NCI-H146 treated with DMSO at 0.1 percent for 48 hours (cell line): ENCODE measurements at regions not wholly inside any gene's neighbourhood (a gene's known extent, or its start where the extent isn't known, plus 50 kb on each side); places are given as distances from the start of the nearest gene placed in this dataset.

Experiments
- DNase-seq: peaks from one replicate; lab custom pipeline; 2025; ENCODE audit not compliant: unreplicated experiment; lab: John Stamatoyannopoulos, UW

DNA sequence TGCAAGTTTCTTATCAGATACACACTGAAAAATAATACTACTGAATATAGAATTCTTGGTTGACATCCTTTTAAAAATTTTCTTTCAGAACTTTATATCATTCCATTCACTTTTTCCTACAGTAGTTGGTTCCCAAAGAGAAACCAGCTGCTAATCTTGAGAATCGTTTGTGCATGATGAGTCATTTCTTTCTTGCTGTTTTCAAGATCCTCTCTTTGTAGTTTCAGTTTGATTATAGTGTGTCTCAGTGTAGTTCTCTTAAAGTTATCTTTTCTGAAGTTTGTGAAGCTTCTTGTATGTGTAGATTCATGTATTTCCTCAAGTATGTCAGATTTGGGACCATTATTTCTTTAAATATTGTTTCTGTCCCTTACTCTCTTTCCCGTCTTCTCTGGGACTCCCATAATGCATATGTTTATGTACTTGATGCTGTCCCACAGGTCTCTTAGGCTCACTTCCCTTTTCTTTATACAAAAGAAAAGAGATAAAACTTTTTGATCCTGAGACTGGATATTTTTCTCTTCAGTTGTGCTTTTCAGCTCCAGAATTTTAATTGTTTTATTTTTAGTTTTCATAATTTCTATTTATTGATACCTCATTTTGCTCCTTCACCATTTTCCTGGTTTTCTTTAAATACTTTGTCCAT is 801.0 kb downstream of the TDRD15 start:
- no peak for DNase-seq

DNA sequence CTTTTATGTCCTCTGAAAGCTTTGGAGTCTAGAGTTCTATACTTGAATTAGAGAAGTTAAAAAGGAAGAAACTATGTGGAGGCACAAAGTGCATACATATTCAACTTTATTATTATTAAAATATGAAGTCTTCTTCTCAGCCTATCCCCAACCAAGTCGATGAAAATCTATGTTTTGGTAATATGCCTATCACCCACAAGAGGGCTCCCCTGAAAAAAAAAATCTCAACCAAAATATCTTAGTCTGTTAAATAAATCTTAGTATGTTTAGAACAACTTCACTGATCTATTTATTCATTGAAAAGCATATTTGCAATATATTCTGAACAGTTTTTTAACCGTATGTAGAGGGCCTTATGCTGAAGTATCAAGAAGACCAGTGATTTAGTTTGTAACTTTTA is 804.5 kb downstream of the TDRD15 start:
- no peak for DNase-seq

DNA sequence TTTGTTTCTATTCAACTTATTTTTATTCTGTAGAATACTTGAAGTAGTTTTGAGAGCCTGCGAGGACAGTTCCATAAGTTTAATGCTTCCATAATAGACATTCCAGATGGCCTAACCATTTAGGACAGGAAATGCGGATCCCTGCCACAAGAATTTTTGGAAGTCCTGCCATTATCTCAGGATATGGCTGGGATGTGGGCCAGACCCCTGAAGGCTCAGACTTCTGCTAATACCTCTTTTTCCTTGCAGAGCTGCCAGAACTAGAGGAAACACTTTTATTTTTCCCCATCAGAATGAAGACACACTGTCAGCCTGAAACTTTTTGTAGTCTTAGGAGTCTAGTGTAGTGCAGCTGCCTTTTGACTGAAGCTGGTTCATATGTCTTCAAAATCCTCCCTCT is 806.5 kb downstream of the TDRD15 start:
- DNase-seq, result no peak

DNA sequence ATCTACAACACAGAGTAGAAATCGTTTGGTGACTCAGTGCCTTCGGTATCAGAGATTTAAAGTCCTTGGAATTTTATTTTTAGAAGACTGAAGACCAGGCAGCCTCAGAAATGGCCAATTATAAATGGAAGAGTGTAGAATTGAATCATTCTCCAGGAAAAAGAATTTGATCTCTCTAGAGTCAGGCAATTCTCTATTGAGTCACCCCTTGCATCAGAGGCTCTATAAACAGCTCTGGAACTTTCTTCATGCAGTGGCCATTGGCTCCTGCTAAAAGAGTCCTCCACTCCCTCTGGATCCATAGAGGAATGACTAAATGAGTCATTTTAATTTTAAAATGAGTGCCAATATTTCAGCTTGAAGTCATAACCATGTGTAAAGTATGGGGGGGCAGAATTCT is 816.2 kb downstream of the TDRD15 start:
- DNase-seq, result no peak

DNA sequence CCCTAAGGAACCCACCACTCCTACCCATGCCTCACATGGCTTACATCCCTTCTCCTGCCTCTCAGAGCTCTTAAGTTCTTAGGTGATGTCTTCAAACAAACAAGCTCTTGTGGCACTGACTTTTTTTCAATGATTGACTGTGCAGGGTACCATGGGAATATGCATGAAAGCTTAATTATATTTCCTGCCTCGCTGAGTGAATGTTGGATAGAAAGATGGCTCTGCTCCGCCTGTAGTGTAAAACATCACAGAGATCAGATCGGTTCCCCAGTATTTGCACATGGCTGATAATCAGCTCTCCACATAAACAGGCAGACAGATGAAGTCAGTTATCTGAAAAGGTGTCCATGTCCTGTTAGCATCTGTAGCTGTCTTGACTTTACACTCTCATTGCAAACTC is 820.8 kb downstream of the TDRD15 start:
- DNase-seq, result no peak

DNA sequence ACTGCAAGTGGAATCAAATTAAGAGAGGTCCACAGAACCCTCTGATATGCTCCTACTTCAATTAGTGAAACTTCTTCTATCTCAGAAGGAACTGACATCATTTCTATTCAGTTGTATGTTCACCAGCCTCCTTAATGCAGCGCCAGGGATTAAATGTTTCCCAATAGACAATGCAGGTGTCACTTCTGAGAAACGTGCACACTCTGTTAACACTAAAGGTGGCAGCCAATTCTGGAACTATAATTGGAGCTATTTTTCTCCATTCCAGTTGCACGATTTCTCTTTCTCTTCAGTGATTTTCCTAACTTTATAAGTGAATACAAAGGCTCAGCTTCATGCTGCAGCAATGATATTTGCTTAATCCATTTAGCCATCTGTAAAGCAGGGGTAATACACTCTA is 821.9 kb downstream of the TDRD15 start:
- DNase-seq, result no peak

DNA sequence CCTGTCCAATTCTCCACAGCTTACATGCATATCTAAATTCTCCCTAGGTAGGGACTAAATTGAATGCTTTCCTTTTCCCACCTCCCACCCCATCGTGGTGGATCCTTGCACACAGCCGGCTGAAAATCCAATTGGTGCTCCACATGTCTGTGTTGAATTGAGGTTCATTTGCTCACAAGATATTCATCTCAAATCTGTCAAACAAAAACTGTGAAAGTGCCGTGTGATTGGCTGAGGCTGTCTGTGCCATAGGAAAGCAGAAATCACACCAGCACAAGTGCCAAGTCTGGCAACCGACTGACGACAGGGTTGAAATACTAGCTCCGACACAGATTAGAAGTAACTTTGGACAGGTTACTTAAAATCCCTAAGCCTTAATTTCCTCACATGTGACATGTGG is 823.3 kb downstream of the TDRD15 start:
- no peak for DNase-seq

DNA sequence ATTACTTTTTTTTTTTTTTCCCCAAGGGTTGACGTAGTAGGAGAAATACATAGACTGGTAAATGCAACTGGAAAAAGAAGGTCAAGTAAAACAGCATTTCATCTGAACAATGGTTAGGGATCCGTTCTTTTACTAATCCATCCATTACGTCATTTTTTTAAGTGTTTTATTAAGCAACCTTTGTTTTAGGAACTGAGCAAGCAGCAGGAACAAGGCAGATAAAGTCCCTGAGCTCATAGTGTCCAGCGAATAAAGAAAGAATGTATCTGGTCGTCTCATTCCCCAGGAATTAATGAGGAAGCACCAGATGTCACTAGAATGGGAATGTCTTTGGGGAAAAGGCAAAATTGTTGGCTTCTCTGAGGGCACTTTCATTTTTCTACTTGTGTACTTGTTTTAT is 842.4 kb downstream of the TDRD15 start:
- DNase-seq, result no peak

DNA sequence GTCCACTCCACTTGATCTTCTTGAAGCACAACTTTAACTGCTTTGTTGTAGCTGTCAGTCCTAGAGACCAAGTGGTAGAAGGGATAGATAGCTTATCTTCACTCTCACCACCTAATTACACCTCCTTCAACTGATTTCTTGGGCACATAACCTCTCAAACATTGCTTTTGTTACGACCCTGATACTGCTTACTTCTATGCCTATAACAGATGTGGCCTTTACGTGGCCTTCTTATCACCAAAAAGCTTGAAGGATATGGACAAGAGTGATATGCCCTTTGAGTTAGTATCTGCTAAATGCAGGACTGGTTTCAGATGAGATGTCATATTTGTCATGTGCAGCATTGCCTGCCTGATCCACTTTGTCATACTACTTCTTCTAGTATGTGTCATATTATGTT is 847.2 kb downstream of the TDRD15 start:
- no peak for DNase-seq

DNA sequence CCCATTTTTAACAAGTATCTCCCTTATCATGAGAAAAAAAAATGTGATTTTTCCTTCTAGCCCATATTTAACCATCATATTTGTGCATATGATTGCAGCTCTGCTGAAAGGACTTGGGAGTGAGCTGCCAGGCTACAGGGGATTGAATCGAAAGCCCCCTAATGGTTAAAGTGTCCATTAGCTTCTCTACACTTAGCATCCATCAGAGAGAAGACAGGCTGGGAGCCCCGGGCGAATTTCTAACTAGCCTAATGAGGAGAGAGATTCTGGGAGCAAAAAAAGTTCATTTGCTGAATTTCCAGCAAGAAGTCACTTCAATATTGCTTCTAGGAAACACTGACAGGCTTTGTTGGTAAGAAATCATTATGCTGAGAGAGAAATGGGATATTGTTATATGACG is 848.8 kb downstream of the TDRD15 start:
- DNase-seq, result no peak

DNA sequence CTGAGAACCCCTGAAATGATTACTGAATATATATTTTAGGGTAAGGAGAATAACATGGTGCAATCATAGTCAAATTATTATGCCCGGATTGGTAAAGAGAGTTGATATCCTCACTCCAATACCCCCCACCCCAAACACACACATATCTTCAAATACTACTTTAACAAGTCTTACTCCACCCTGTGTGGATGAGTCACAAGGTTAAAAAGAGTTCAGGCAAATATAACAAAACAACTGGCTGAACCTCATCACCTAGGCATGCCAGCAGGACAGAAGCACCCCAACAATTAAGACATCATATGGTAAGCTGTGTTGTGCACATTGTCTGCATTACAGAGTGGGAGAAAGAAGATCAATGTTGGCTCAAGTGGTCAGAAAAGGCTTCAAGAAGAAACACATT is 857.4 kb downstream of the TDRD15 start:
- DNase-seq, result no peak

DNA sequence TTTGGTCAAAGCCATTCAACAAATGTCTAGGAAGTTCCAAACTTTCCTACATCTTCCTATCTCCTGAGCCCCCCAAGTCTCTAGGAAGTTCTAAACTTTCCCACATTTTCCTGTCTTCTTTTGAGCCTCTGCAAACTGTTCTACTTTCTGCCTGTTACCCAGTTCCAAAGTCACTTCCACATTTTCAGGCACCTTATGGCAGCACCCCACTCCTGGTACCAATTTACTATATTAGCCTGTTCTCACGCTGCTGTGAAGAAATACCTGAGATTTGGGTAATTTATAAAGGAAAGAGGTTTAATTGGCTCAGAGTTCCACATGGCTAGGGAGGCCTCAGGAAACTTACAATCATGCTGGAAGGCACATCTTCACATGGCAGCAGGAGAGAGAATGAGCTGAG is 869.2 kb downstream of the TDRD15 start:
- DNase-seq, result no peak

DNA sequence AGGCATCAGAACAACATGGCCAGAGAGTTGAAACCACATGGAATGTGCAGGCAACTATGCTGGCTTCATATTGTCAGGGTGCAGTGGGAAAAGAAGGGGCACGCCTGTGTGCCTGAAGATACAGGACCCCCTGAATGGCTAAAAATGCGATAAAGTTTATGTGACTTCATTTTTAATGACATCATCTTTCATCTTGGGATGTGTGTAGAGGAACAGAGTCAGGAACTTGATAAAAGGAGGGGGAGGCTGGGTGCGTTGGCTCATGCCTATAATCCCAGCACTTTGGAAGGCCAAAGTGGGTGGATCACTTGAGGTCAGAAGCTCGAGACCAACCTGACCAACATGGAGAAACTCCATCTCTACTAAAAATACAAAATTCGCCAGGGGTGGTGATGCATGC is 872.6 kb downstream of the TDRD15 start:
- no peak for DNase-seq

DNA sequence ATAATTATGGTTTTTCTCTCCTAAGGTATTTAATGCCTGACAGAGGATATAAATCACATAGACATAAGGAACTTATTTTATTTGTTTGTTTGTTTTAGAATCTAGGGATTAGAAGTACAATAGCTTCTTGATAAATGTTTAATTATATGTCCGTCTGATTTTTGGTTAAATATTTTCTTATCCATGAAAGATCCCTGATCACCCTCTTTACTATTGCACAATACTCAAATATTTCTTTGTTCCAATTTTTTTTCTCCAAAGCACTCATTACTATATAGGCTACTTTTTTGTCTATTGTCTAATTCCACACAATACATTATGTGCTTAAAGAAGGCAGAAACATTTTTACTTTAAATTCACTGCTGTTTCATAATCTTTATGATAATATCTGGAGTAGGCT is 875.8 kb downstream of the TDRD15 start:
- DNase-seq, result no peak

DNA sequence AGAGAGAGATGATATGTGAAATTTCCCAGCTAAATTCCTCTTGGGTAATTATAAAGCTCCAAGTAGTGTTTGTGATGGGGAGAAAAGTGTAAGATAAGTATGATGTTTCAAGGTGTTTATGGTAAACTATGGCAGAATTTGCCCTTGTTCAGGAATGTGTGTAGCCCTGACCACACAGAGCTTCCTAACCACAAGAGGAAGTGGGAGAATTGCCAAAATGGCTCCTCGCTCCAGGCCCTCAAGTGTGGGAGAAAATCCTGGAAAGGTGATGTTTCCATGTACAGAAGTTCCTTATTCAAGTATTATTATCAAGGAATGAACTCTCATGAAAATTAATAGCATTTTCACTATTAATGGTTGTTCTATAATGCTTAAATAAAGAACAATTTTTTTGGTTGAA is 878.3 kb downstream of the TDRD15 start:
- DNase-seq, result no peak

DNA sequence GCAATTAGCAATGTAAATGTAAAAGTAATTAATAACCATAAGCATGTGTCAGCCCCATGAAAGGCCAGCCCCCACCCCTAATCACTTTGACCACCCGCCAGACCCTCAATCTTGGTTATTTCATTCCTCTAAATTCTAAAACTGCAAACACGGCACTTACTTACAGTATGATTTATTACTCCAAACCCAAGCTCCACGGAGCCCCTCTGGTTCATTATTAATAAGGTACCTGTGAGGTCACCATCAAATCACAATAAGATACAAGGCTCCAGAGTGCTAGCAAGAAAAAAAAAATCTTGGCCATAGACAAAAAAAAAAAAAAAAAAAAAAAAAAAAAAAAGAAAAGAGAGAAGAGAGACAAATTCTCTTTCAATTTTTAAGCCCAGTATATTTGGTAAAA is 879.5 kb downstream of the TDRD15 start:
- DNase-seq, result no peak

DNA sequence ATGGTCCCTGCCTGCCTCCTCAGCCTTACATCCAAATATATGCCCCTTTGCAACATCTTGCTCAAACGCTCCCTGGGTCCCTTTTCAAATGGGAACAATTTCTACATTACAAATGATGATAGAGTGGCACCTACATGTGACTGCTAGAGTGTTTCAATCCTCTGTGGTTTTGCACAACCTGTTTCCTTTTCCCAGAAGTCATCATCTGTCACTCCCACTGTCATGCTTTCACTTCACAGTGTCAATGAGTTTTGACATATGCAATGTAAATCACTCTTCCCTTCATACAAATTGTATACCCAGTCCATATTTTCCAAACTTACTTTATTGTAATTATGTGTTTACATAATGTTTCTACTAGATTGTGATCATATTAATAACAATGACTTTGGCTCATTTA is 887.3 kb downstream of the TDRD15 start:
- no peak for DNase-seq

DNA sequence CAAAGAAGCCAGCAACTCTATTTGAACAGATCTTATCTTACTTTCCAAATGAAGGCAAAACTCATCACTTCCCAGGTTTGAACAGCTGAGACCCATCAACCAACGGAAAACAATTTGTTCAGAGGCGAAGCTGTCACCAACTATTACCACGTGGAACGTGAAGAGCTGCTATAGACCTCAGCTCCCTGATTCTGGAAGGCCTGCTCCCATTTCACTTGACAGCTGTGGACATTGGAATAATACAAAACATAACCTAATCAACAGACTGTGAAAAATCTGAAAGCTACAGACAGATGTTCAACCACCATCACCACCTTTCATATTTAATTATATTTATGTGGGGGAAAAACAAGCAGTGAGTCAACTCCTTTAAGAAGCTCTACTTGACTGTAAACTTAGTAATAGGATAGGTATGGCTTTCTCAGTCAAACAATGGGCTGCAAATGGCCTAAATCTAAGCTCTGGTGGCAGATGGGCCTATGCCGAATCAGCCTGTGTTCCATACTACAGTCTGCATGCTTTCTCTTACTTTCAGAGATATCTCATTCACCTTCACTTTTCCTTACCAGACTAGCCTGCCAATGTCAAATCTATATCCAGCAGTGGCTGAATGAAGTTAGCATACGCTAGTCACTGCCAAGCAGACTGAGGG is 896.4 kb downstream of the TDRD15 start:
- no peak for DNase-seq

DNA sequence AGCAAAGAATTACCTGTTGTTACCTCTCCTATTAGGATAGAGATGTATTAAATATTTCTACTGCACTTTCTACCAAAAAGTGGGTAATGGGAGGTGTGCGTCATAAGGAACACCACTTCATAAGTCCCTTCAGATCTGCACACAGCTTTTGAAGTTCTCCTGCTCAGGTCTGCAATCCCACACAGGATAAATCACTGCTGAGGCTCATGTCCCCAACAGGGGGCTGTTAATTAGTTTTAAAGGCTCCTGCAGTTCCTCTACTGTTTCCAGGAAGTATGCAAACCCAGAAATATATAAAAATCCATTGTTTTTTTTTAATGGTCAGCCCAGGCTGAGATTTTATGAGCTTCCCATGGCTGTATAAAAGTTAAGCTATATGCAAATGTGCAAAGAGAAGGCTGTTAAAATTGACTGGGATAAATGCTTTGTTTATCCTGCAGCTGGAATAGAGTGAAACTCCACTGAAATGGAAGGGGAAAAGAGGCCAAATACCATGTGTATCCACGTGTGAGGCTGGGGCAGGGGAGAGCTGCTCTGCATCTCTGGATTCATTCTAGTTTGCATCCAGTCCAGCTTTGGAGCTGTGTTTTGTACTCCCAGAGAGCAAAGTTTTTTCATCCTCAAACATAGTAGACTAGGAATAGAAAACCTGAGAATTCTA is 903.7 kb downstream of the TDRD15 start:
- no peak for DNase-seq

DNA sequence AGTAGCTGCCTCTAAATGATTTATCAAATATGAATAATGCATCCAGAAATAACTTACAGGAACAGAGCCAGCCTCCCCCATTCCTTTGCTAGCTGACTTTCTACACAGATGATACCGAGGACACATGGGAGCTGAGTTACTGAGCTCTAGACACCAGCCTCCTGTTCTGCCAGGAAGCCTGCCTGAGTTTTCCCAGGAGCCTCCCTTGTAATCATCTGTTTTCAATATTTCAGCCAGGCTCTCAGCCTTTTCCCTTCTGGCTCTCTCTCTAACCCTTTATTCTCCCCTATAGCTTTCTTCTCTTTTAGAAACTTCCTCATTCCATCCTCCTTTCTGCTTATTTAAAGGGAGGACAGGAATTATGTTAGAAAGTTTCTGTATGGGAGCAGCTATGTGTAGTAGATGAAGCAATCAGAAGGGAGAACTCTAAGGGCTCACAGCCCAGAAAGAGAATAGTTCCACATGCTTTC is 911.6 kb downstream of the TDRD15 start:
- DNase-seq, result no peak

DNA sequence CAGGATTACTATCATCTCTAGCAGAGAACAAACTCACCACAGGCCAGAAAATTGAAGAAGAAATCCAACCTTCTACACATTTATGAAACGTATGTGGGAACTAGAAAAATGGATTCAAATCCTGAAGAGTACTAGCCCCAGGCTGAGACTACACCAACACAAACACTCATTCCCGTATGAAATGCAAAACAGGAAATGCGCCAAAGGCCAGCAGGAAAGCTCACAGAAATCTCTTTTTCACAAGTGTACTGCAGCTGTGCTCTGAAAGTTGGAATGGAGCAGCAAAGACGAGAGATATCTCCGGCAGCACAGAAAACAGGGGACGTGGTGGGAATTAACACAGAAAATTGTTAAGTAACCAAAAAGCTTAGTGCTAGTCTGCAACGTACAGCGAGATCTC is 913.5 kb downstream of the TDRD15 start:
- DNase-seq, result no peak

DNA sequence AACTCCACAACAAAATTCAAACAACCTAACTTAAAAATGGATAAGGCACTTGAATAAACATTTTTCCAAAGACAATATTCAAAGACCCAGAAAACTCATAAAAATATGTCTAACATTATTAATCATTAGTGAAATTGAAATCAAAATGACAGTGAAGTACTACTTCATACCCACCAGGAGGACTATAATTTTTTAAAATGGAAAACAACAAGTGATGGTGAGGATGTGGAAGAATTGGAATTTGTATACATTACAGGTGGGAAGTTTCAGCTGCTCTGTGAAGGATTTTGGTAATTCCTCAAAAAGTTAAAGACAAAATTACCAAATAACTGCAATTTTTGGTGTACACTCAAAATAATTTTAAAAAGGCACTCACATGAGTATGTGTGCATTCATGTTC is 920.0 kb downstream of the TDRD15 start:
- no peak for DNase-seq
